ENCODE measurements at regions not wholly inside any gene's neighbourhood (a gene's known extent, or its start where the extent isn't known, plus 50 kb on each side); places are given as distances from the start of the nearest gene placed in this dataset.

DNA sequence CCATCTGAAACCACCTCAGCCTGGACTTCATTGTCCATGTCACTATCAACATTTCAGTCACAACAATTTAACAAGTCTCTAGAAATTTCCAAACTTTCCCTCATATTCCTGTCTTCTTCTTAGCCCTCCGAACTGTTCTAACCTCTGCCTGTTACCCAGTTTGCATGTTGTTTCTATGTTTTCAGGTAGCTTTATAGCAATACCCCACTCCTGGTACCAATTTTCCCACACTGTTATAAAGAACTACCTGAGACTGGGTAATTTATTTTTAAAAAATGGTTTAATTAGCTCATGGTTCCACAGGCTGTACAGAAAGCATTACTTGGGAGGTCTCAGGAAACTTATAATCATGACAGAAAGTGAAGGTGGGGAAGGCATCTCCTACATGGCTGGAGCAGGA lies 679.2 kb upstream of the FRG1 start:
- no peak for TF ChIP-seq GATA3 (IDR thresholded peaks at IDR 0.05; ENCODE audit: low read depth, low read length)
- no peak for TF ChIP-seq GATA2 (IDR thresholded peaks at IDR 0.05; ENCODE audit: low read depth, low read length)

DNA sequence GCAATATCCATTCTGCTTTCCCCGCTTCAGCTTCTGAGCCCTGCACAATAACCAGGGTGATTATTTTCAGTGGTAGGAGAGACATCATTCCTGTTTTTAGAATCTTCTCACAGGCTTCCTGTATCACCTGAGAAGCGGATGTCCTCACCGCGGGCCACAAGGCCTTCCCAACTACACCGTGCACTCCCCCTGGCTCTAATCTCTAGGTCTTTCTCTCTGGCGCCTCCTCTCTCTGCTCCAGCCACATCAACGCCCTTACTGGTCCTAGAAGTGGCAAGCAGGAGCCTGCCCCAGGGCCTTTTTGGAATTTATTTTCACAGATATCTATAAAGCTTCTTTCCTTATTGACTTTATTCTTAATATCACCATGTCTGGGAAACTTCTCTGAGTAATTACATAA lies 675.2 kb upstream of the FRG1 start:
- TF ChIP-seq GATA2 (IDR thresholded peaks at IDR 0.05; ENCODE audit: low read depth, low read length) (no peak), GATA3 (IDR thresholded peaks at IDR 0.05; ENCODE audit: low read depth, low read length) (no peak)

DNA sequence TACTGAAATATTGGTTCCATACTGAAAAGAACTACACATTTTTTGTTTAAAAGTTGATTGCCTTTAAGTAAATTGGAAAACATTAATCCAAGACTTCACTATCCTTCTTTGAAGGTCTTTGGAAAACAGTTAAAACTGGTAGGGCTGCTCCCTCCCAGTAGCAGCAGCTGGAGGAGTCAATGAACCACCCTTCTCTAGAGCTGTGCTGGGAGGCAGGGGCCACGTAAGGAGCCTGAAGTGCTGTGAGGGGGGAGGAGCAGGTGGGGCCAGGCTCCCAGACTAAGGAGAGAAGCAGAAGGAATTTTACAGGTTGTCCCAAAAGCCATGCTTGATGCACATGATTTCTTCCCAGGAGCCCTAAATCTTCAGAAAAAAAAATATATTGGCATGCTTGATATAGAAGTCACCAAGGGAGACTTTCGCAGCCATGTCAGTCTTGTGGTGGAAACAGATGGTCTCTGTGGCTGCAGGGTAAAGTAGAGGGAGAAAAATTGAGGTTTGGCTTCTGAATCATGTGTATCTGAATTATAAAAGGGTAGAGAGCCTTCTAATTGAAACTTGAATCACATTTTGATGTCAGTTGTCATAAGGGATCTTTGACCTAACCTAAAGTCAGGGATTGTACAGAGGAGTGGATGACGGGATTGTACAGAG lies 673.2 kb upstream of the FRG1 start:
- TF ChIP-seq GATA3 (IDR thresholded peaks at IDR 0.05; ENCODE audit: low read depth, low read length) (no peak), GATA2 (IDR thresholded peaks at IDR 0.05; ENCODE audit: low read depth, low read length) (no peak)

DNA sequence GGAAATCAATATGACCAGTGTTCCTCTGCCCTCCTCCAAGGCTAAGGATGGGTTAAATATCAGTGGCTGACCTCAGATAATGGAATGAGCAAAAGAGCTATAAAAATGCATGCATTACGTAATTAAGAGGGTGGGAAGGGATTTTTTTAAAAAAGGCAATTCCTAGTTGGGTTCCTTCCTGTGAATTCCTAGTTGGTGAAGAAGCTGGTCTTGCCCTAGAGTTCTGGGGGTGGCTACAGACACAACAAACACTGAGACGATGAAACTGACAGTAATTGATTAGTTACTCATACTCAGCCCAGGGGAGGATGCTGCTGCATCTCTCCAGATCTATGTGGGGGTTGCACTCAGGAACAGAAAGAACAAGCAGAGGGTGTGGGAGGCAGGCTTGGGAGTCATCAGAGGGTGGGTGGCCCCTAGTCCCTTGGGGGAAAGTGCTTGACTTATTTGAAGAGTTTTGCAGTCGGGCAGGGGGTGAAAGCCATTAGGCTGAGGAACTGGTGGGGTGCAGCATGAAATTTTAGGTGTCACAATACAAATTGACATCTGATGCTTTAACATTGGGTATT lies 662.0 kb upstream of the FRG1 start:
- no peak for TF ChIP-seq GATA2 (IDR thresholded peaks at IDR 0.05; ENCODE audit: low read depth, low read length)
- no peak for TF ChIP-seq GATA3 (IDR thresholded peaks at IDR 0.05; ENCODE audit: low read depth, low read length)

DNA sequence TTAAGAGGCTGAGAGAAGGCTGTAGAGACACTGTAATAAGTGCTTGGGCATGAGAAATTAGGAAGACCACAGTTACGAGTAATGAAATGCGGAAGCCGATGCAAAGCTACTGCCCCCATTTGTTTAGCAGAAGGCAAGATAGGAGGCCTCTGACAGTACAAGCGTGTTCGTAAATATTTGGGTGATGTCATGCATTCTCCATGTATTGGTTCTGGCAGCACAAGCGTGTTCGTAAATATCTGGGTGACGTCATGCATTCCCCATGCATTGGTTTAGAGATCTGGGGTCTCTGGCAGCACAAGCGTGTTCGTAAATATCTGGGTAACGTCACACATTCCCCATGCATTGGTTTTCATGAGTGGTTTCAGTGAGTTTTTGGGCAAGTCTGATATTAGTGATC lies 661.5 kb upstream of the FRG1 start:
- TF ChIP-seq GATA3 (IDR thresholded peaks at IDR 0.05; ENCODE audit: low read depth, low read length) (no peak), GATA2 (IDR thresholded peaks at IDR 0.05; ENCODE audit: low read depth, low read length) (no peak)

DNA sequence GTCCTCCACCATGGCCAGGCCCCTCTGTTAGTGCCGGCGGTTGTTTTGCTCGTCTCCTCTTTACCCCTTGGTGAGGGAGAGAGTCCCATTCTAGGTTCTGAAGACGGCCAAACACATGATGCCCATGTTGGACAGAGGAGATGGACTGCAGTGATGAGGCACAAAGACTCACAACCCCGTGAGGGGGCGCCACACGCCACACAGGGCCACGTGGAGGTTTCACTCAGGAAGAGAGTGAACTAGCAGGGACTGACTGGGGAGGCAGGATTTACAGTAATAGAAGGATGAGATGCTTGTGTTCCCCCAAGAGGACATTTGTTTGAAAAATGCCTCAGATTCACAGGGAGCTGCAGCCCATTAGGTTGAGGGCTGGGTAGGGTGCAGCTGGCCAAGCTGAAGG lies 655.3 kb upstream of the FRG1 start:
- TF ChIP-seq GATA3 (IDR thresholded peaks at IDR 0.05; ENCODE audit: low read depth, low read length) (no peak), GATA2 (IDR thresholded peaks at IDR 0.05; ENCODE audit: low read depth, low read length) (no peak)

DNA sequence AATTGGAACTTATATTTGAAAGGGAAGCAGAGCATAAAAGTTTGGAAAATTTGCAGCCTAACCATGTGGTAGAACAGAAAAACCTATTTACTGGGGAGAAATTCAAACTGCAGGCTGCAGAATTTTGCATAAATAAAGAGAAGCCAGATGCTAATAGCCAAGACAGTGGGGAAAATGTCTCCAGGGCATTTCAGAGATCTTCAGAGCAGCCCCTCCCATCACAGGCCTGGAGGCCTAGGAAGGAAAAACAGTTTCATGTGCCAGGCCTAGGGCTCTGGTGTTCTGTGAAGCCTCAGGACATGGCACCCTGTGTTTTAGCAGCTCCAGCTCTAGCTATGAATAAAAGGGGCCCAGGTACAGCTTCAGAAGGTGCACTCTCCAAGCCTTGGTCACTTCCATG lies 648.7 kb upstream of the FRG1 start:
- no peak for TF ChIP-seq GATA3 (IDR thresholded peaks at IDR 0.05; ENCODE audit: low read depth, low read length)
- no peak for TF ChIP-seq GATA2 (IDR thresholded peaks at IDR 0.05; ENCODE audit: low read depth, low read length)

DNA sequence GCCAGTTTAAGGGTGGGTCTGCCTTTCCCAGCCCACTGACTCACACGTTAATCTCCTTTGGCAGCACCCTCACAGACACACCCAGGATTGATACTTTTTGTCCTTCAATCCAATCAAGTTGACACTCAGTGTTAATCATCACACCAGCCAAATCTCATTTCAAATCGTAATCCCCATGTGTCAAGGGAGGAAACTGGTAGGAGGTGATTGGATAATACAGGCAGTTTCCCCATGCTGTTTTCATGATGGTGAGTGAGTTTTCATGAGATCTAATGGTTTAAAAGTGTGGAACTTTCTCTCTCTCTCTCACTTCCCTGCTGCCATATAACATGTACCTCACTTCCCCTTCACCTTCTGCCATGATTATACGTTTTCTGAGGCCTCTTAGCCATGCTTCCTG lies 647.2 kb upstream of the FRG1 start:
- TF ChIP-seq GATA2 (IDR thresholded peaks at IDR 0.05; ENCODE audit: low read depth, low read length) = no peak

DNA sequence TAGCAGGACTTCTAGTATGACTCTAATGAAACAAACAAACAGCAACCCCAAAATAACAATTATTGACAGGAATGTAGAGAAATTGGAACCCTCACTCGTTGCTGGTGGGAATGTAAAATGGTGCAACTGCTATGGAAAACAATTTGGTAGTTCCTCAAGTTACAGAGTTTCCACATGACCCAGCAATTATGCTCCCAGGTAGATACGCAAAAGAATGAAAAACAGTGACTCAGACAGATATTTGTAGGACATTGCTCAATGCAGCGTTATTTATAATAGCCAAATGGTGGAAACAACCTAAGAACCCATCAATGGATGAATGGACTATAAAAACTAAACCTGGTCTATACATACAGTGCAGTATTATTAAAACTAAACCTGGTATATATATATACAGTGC lies 646.1 kb upstream of the FRG1 start:
- no peak for TF ChIP-seq GATA3 (IDR thresholded peaks at IDR 0.05; ENCODE audit: low read depth, low read length)
- no peak for TF ChIP-seq GATA2 (IDR thresholded peaks at IDR 0.05; ENCODE audit: low read depth, low read length)

DNA sequence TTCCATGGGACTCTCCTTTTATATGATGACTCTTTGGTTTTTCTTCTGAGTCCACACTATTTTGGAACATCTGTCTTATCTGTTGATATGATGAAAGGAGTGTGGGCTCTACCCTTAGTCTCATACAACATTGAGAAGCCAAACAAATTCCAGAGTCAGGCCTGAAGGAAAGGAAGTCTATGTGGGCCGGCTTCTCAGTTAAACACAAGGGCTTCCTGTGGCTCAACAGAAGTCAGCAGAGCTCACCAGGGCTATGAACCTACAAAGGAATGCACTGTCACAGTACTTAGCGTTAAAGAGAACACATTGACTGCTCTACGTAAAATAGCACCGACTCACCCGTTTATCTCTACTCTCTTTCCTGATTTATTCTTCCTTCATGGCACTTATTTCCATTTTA lies 641.0 kb upstream of the FRG1 start:
- TF ChIP-seq GATA2 (IDR thresholded peaks at IDR 0.05; ENCODE audit: low read depth, low read length) (no peak), GATA3 (IDR thresholded peaks at IDR 0.05; ENCODE audit: low read depth, low read length) (no peak)

DNA sequence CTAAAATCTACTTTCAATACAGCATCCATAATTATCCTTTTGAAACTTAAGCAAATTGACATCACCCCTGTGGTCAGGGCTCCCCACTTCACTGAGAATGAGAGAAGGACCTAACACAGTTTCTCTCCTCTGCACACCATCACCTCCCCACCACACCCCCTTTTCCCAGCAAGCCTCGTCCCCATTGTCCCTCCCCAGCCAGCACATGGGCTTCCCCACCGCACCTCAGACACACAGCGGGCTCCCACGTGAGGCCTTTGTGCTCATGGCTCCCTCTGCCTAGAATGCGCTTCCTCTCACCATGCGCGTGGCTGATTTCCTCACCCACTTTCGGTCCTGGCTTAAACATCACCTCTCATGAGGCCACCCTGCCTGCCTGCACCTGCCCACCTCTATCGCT lies 639.0 kb upstream of the FRG1 start:
- TF ChIP-seq GATA3 (IDR thresholded peaks at IDR 0.05; ENCODE audit: low read depth, low read length) (no peak), GATA2 (IDR thresholded peaks at IDR 0.05; ENCODE audit: low read depth, low read length) (no peak)

DNA sequence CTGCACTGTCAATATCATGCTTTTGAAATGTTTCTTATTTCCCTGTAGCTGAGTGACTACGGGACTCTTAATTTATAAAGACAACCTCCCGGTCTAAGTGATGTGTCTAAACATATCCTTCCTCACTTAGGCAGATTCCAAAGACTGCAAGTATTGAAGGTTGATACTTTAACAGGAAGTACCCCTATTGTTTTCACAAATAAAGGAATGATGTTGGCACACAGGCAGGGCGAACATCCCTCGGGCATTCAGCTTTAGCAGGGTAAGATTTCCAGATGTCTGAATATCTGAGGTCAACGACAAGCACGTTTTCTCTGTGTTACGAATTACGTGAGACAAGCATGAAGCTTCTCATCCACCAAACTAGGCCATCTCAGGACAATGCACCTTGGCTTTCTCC lies 638.0 kb upstream of the FRG1 start:
- no peak for TF ChIP-seq GATA2 (IDR thresholded peaks at IDR 0.05; ENCODE audit: low read depth, low read length)
- no peak for TF ChIP-seq GATA3 (IDR thresholded peaks at IDR 0.05; ENCODE audit: low read depth, low read length)

DNA sequence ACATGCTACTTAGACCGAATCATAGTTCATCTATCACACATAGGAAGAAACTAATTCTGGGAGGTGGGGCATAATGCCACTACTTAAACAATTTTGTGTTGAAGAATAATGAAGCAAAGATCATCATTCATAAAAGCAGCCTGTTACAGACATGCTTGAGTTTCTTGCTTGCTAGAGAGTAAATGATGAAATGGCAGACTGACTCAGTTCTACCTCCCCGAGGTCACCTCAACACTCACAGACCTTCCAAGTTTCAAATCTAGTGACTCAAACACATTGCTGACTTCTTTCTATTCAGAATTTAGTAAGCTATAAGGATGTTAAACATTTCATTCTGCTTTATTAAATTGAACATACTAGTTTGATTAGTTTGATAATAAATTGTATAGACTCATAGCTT lies 636.5 kb upstream of the FRG1 start:
- no peak for TF ChIP-seq GATA3 (IDR thresholded peaks at IDR 0.05; ENCODE audit: low read depth, low read length)
- TF ChIP-seq GATA2 (IDR thresholded peaks at IDR 0.05; ENCODE audit: low read depth, low read length) = no peak

DNA sequence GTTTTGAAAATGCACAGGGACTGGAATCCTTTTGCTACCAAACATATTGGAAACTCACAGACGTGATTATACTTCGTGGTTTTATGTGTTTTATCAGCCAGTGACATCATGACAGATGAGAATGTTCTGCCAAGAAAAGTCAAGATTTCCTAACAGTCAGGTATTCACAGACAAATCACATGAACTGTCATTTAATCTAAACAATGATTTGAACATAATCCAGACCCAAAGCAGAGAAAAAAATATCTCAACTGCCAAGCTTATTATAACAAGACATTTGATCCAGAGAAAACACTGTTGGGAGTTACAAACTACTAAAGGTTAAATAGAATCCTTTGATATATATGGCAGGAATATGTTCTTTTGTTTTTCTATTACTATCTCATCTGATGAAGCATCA lies 635.9 kb upstream of the FRG1 start:
- TF ChIP-seq GATA2 (IDR thresholded peaks at IDR 0.05; ENCODE audit: low read depth, low read length) (peak; percentile 29; the same call in 1 of the 2 replicates), GATA3 (IDR thresholded peaks at IDR 0.05; ENCODE audit: low read depth, low read length) (no peak)

DNA sequence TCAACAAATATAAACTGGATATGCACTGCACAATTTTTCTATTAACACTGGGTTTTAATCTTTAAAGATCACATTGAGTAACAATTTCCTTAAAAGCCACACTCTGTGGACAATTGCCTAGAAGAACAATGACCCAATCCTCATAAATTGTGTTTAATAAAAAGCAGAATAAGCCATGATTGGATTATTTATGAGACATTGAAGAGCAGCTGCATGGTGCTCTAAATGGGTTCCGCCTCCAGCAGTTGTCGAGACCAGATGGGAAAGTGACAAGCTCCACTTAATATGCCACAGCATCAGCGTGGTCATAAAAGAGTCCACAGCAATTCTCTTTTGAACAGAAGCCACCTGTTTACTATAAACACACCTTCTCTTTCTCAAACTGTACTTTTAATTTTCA lies 635.2 kb upstream of the FRG1 start:
- TF ChIP-seq GATA2 (IDR thresholded peaks at IDR 0.05; ENCODE audit: low read depth, low read length) (0 out of 2 replicates have a peak, but pooled peaks have one; percentile 50), GATA3 (IDR thresholded peaks at IDR 0.05; ENCODE audit: low read depth, low read length) (no peak; the same call in 1 of the 2 replicates)

DNA sequence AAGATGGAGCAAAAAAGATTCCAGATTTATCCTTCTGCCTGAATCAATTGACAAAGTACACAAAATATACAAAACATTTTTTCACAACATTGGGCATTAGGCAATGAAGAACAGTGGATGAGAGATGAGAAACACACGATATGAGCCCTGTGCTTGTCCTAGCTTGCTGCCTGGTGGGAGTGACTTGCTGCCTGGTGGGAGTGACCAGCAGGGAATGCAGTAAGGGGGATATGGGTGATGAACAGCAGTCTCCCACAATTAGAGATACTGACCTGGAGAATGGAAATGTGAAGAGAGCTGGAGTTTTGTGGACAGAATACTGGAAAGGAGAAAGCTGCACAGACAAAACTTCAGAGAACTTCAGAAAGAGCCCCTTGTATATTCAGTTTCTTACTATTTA lies 629.4 kb upstream of the FRG1 start:
- TF ChIP-seq GATA3 (IDR thresholded peaks at IDR 0.05; ENCODE audit: low read depth, low read length) (no peak), GATA2 (IDR thresholded peaks at IDR 0.05; ENCODE audit: low read depth, low read length) (no peak)

Data from SH-SY5Y (cell line).